ENCODE measurements at regions not wholly inside any gene's neighbourhood (a gene's known extent, or its start where the extent isn't known, plus 50 kb on each side); places are given as distances from the start of the nearest gene placed in this dataset.

DNA sequence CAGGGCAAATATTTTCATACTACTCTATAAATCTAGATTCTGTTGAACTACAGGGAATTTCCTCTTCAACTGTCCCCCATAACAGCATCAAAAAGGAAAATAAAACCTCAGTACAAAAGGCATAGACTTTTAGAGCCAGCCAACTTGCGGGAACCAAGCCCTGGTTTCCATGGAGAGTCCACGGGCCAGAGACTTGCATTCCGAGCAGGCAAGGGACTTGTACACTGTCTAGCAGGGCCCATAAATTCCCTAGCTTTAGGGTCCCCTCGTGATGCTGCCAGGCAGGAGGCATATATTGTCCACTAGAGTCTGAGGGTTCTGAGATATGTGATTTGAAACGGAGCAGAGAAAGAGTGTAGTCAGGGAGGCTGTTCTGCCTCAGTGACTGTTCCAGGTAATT lies 153.1 kb upstream of the SLC14A2 start:
- Histone ChIP-seq H3K4me1 (ENCODE audit: control extremely low read depth in 1 of 4, control insufficient read depth in 4 of 4, insufficient read depth in 4 of 4, low read length in 3 of 4) (peaks cover 0 to 27% (median 9%) of the 10 kb centered on the region in 4 experiments), H3K27ac (ENCODE audit: insufficient read depth in 1 of 2, low read depth in 1 of 2, low read length in 2 of 2, poor library complexity in 1 of 2, severe bottlenecking in 2 of 2) (no peak overlapping the region), H3K9me3 (ENCODE audit: control extremely low read depth in 1 of 5, control insufficient read depth in 4 of 5, insufficient read depth in 2 of 5, low read depth in 1 of 5, low read length in 4 of 5) (no peaks in the 10 kb centered on the region), H3K4me3 (ENCODE audit: control insufficient read depth in 1 of 7, extremely low read depth in 1 of 7, insufficient read depth in 4 of 7, low read depth in 2 of 7, low read length in 6 of 7) (no peak overlapping the region), H3K36me3 (ENCODE audit: control insufficient read depth in 4 of 4, insufficient read depth in 4 of 4, low read length in 3 of 4) (no peaks in the 10 kb centered on the region), H3K27me3 (replicated peaks in 2 of 5; ENCODE audit: control insufficient read depth in 4 of 5, insufficient read depth in 5 of 5, low read length in 4 of 5) (no peaks in the 10 kb centered on the region)
- ChIA-PET CTCF (no interaction called here), POLR2A (no interaction called here)
- WGBS (ENCODE audit: insufficient coverage), result 100% methylated on average over 5 of the region's 5 CpGs
- DNase-seq, result no peak

DNA sequence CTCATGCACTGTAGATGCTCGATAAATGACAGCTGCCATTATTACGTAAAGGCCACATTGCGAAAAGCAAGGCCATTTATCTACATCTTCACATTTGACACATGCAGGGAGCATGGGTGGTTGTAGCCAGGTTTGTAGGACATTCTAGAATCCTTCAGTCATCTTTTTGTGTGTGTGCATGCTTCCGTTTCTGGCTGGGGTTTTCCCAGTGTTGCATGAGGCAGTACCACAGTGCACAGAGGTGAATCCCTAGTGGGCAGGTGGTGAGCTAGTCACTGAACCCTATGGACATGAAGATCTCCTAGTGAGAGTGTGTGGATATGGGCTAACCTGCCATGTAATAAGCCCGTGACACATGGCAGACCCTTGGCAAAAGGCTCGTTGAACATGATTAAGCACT lies 151.8 kb upstream of the SLC14A2 start:
- H3K27ac ChIP-seq (ENCODE audit: insufficient read depth in 1 of 2, low read depth in 1 of 2, low read length in 2 of 2, poor library complexity in 1 of 2, severe bottlenecking in 2 of 2), result no peak overlapping the region
- H3K4me1 ChIP-seq (ENCODE audit: control extremely low read depth in 1 of 4, control insufficient read depth in 4 of 4, insufficient read depth in 4 of 4, low read length in 3 of 4), result peaks cover 0 to 40% (median 20%) of the 10 kb centered on the region in 4 experiments
- H3K4me3 ChIP-seq (ENCODE audit: control insufficient read depth in 1 of 7, extremely low read depth in 1 of 7, insufficient read depth in 4 of 7, low read depth in 2 of 7, low read length in 6 of 7), result no peak overlapping the region
- H3K36me3 ChIP-seq (ENCODE audit: control insufficient read depth in 4 of 4, insufficient read depth in 4 of 4, low read length in 3 of 4), result no peaks in the 10 kb centered on the region
- CTCF ChIA-PET, result no interaction called here
- H3K27me3 ChIP-seq (replicated peaks in 2 of 5; ENCODE audit: control insufficient read depth in 4 of 5, insufficient read depth in 5 of 5, low read length in 4 of 5), result no peaks in the 10 kb centered on the region
- POLR2A ChIA-PET, result no interaction called here
- WGBS (ENCODE audit: insufficient coverage), result 50% methylated on average over 3 of the region's 6 CpGs
- peak in 2 of 3 donors; percentile 34 to 70 for DNase-seq
- H3K9me3 ChIP-seq (ENCODE audit: control extremely low read depth in 1 of 5, control insufficient read depth in 4 of 5, insufficient read depth in 2 of 5, low read depth in 1 of 5, low read length in 4 of 5), result no peaks in the 10 kb centered on the region

DNA sequence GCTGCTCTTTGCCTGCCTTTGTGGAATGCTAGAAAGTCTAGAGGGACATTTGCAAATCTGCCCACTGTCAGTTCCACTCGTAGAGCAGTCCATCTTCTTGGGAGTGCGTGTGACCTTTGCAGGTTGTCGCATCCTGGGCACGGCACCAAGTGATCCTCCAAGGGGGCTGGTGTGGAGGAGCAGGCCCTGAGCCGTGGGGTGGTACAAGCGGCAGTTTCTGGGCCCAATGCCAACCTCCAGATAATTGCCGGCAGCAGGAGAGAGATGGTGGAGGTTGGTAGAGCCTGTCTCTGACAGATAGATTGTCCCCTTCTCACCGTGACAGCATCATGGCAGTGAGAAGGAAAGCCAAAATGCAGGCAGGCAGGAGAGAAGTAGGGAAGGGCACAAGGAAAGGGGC lies 150.7 kb upstream of the SLC14A2 start:
- H3K27me3 ChIP-seq (replicated peaks in 2 of 5; ENCODE audit: control insufficient read depth in 4 of 5, insufficient read depth in 5 of 5, low read length in 4 of 5), result no peaks in the 10 kb centered on the region
- CTCF ChIA-PET, result no interaction called here
- WGBS (ENCODE audit: insufficient coverage), result 39% methylated on average over 8 of the region's 8 CpGs

DNA sequence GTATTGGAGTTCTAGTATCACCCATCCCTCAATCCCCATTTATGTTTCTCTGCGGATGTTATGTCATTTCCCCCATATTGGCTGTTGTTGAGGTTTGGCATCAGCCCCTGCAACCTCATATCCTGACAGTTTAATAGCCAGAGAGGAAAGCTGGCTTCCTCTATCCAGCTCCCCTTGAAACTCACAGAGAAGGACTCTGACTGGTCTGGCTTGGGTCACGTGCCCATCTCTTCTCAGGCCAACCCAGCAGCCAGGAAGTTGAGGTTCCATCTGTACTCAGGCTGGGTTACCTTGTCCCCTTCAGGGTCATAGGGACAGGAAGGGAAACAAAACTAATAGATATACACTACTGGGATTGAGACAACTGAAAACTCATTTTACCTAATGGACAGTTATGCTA lies 148.0 kb upstream of the SLC14A2 start:
- Histone ChIP-seq H3K27ac (ENCODE audit: insufficient read depth in 1 of 2, low read depth in 1 of 2, low read length in 2 of 2, poor library complexity in 1 of 2, severe bottlenecking in 2 of 2) (no peak overlapping the region), H3K4me3 (ENCODE audit: control insufficient read depth in 1 of 7, extremely low read depth in 1 of 7, insufficient read depth in 4 of 7, low read depth in 2 of 7, low read length in 6 of 7) (no peak overlapping the region), H3K27me3 (replicated peaks in 2 of 5; ENCODE audit: control insufficient read depth in 4 of 5, insufficient read depth in 5 of 5, low read length in 4 of 5) (no peaks in the 10 kb centered on the region), H3K9me3 (ENCODE audit: control extremely low read depth in 1 of 5, control insufficient read depth in 4 of 5, insufficient read depth in 2 of 5, low read depth in 1 of 5, low read length in 4 of 5) (no peaks in the 10 kb centered on the region), H3K4me1 (ENCODE audit: control extremely low read depth in 1 of 4, control insufficient read depth in 4 of 4, insufficient read depth in 4 of 4, low read length in 3 of 4) (peaks cover 0 to 47% (median 23%) of the 10 kb centered on the region in 4 experiments), H3K36me3 (ENCODE audit: control insufficient read depth in 4 of 4, insufficient read depth in 4 of 4, low read length in 3 of 4) (no peaks in the 10 kb centered on the region)
- ChIA-PET CTCF (interaction anchor here (0.7 kb wide), 1 partner anchor 10 kb away, joined by 3 read pairs; no protein-coding TSS in a partner anchor), POLR2A (no interaction called here)
- WGBS (ENCODE audit: insufficient coverage), result 0% methylated on average over 2 of the region's 2 CpGs
- peak; percentile 71 to 90 (median 85) for DNase-seq

More for the DNA sequence above, 150.7 kb upstream of the SLC14A2 start:
- Histone ChIP-seq H3K9me3 (ENCODE audit: control extremely low read depth in 1 of 5, control insufficient read depth in 4 of 5, insufficient read depth in 2 of 5, low read depth in 1 of 5, low read length in 4 of 5) (no peaks in the 10 kb centered on the region), H3K4me1 (ENCODE audit: control extremely low read depth in 1 of 4, control insufficient read depth in 4 of 4, insufficient read depth in 4 of 4, low read length in 3 of 4) (peaks cover 0 to 46% (median 22%) of the 10 kb centered on the region in 4 experiments), H3K36me3 (ENCODE audit: control insufficient read depth in 4 of 4, insufficient read depth in 4 of 4, low read length in 3 of 4) (no peaks in the 10 kb centered on the region), H3K4me3 (ENCODE audit: control insufficient read depth in 1 of 7, extremely low read depth in 1 of 7, insufficient read depth in 4 of 7, low read depth in 2 of 7, low read length in 6 of 7) (no peak overlapping the region), H3K27ac (ENCODE audit: insufficient read depth in 1 of 2, low read depth in 1 of 2, low read length in 2 of 2, poor library complexity in 1 of 2, severe bottlenecking in 2 of 2) (no peak overlapping the region)
- peak in 2 of 3 donors; percentile 19 to 31 for DNase-seq
- POLR2A ChIA-PET, result interaction anchor here (0.6 kb wide), 1 partner anchor 735 kb away, joined by 3 read pairs; no protein-coding TSS in a partner anchor

DNA sequence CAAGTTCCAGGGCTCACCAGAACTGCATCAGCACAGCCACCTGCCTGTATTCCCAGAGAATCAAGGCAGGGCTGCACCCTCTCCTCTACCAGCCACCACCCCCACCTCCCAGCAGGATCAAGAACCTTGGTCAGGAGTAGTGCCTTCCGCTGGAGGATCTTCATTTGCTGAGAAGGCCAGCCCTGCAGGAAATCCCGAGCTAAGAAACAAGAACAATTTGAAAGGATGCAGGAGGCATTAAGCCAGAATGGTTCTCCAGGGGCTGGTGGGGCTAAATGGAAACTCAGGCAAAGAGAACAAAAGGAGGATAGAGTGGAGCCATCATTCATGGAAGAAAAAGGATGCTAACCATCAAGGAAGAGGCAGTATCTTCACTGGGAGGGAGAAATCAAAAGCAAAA lies 147.3 kb upstream of the SLC14A2 start:
- CTCF ChIA-PET, result interaction anchor here (0.9 kb wide), 1 partner anchor 10 kb away, joined by 3 read pairs; no protein-coding TSS in a partner anchor
- H3K9me3 ChIP-seq (ENCODE audit: control extremely low read depth in 1 of 5, control insufficient read depth in 4 of 5, insufficient read depth in 2 of 5, low read depth in 1 of 5, low read length in 4 of 5), result no peaks in the 10 kb centered on the region
- H3K4me3 ChIP-seq (ENCODE audit: control insufficient read depth in 1 of 7, extremely low read depth in 1 of 7, insufficient read depth in 4 of 7, low read depth in 2 of 7, low read length in 6 of 7), result peak overlapping the region in 2 of 7 experiments; percentile 25 to 32
- peaks cover 0 to 47% (median 23%) of the 10 kb centered on the region in 4 experiments for H3K4me1 ChIP-seq (ENCODE audit: control extremely low read depth in 1 of 4, control insufficient read depth in 4 of 4, insufficient read depth in 4 of 4, low read length in 3 of 4)
- no peak overlapping the region for H3K27ac ChIP-seq (ENCODE audit: insufficient read depth in 1 of 2, low read depth in 1 of 2, low read length in 2 of 2, poor library complexity in 1 of 2, severe bottlenecking in 2 of 2)
- DNase-seq, result no peak
- no peaks in the 10 kb centered on the region for H3K27me3 ChIP-seq (replicated peaks in 2 of 5; ENCODE audit: control insufficient read depth in 4 of 5, insufficient read depth in 5 of 5, low read length in 4 of 5)
- H3K36me3 ChIP-seq (ENCODE audit: control insufficient read depth in 4 of 4, insufficient read depth in 4 of 4, low read length in 3 of 4), result no peaks in the 10 kb centered on the region
- POLR2A ChIA-PET, result no interaction called here
- 100% methylated on average over 1 of the region's 2 CpGs for WGBS (ENCODE audit: insufficient coverage)

DNA sequence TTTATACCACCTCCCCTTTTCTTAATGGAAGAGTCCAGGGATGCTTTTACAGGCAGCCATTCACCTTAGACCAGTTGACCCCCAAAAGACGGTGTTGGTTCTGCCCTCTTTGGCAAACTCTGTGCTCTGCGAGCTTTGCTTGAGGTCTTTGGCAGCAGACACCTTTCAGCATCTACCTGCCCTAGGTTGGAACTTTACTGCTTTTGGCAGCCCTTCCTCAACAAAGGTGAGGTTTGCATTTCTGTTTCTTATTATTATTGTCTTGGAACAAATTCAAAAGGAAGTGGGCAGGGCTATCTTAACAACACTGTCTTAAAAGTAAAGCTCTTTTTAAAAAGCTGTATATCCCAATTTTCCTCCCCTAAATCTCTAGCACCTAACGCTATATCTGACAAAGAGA lies 136.4 kb upstream of the SLC14A2 start:
- no peak overlapping the region for H3K4me3 ChIP-seq (ENCODE audit: control insufficient read depth in 1 of 7, extremely low read depth in 1 of 7, insufficient read depth in 4 of 7, low read depth in 2 of 7, low read length in 6 of 7)
- ChIA-PET POLR2A (no interaction called here), CTCF (no interaction called here)
- no peaks in the 10 kb centered on the region for H3K27me3 ChIP-seq (replicated peaks in 2 of 5; ENCODE audit: control insufficient read depth in 4 of 5, insufficient read depth in 5 of 5, low read length in 4 of 5)
- WGBS (ENCODE audit: insufficient coverage), result 93% methylated on average over 2 of the region's 3 CpGs
- no peaks in the 10 kb centered on the region for H3K9me3 ChIP-seq (ENCODE audit: control extremely low read depth in 1 of 5, control insufficient read depth in 4 of 5, insufficient read depth in 2 of 5, low read depth in 1 of 5, low read length in 4 of 5)
- H3K27ac ChIP-seq (ENCODE audit: insufficient read depth in 1 of 2, low read depth in 1 of 2, low read length in 2 of 2, poor library complexity in 1 of 2, severe bottlenecking in 2 of 2), result no peak overlapping the region
- no peaks in the 10 kb centered on the region for H3K36me3 ChIP-seq (ENCODE audit: control insufficient read depth in 4 of 4, insufficient read depth in 4 of 4, low read length in 3 of 4)
- no peak for DNase-seq
- H3K4me1 ChIP-seq (ENCODE audit: control extremely low read depth in 1 of 4, control insufficient read depth in 4 of 4, insufficient read depth in 4 of 4, low read length in 3 of 4), result no peaks in the 10 kb centered on the region

DNA sequence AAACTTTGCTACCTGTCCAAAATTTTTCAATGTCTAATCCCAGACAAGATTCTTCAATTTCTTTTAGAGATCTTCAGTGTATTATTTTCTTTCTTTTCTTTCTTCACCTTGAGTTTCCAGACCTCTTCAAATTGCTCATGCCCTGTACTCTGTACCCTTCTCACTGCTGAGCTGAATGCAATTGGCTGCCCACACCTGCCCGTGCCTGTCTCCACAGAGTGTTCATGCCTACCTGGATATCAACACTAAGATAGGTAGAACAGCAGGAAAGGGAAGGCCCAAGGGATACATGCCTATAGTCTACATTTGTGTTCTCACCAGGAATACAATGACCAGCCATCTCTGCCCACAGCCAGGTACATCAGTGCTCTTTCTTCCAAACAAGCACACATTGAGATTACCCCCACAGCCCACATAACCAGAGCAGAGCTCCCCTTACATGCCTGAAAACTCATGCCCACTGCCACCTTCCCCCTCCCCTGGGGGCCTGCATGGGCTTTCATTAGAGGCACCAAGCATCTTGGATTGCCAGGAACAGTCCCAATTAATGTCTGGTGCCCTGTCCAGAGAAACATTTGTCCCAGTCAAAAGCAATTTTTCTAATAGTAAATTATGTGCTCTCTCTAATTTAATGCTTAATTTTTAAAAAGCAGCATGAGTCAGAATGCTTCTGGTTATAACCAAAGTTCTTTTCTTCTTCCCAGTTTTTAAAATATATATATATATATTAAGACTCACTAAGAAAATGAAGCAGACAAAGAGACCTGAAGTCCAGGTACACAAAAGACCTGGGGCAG lies 134.9 kb upstream of the SLC14A2 start:
- Histone ChIP-seq H3K4me3 (ENCODE audit: control insufficient read depth in 1 of 7, extremely low read depth in 1 of 7, insufficient read depth in 4 of 7, low read depth in 2 of 7, low read length in 6 of 7) (no peak overlapping the region), H3K4me1 (ENCODE audit: control extremely low read depth in 1 of 4, control insufficient read depth in 4 of 4, insufficient read depth in 4 of 4, low read length in 3 of 4) (no peaks in the 10 kb centered on the region), H3K36me3 (ENCODE audit: control insufficient read depth in 4 of 4, insufficient read depth in 4 of 4, low read length in 3 of 4) (no peaks in the 10 kb centered on the region), H3K27me3 (replicated peaks in 2 of 5; ENCODE audit: control insufficient read depth in 4 of 5, insufficient read depth in 5 of 5, low read length in 4 of 5) (no peaks in the 10 kb centered on the region), H3K27ac (ENCODE audit: insufficient read depth in 1 of 2, low read depth in 1 of 2, low read length in 2 of 2, poor library complexity in 1 of 2, severe bottlenecking in 2 of 2) (no peak overlapping the region), H3K9me3 (ENCODE audit: control extremely low read depth in 1 of 5, control insufficient read depth in 4 of 5, insufficient read depth in 2 of 5, low read depth in 1 of 5, low read length in 4 of 5) (no peaks in the 10 kb centered on the region)
- DNase-seq, result no peak
- CTCF ChIA-PET, result no interaction called here
- WGBS (ENCODE audit: insufficient coverage), result 63% methylated on average over 1 of the region's 1 CpG
- POLR2A ChIA-PET, result no interaction called here
